ENCODE measurements at regions not wholly inside any gene's neighbourhood (a gene's known extent, or its start where the extent isn't known, plus 50 kb on each side); places are given as distances from the start of the nearest gene placed in this dataset.
"Not testable (repeated sequence)": the region's sequence is repeated elsewhere in the genome, so short reads cannot be mapped to it uniquely, and the experiment has no call there.

DNA sequence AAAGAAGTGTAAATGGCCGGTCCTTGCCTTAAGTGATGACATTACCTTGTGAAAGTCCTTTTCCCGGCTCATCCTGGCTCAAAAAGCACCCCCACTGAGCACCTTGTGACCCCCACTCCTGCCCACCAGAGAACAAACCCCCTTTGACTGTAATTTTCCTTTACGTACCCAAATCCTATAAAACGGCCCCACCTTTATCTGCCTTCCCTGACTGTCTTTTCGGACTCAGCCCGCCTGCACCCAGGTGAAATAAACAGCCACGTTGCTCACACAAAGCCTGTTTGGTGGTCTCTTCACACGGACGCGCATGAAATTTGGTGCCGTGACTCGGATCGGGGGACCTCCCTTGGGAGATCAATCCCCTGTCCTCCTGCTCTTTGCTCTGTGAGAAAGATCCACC lies 112.4 kb downstream of the NPY start:
- not testable (repeated sequence) for DNase-seq

DNA sequence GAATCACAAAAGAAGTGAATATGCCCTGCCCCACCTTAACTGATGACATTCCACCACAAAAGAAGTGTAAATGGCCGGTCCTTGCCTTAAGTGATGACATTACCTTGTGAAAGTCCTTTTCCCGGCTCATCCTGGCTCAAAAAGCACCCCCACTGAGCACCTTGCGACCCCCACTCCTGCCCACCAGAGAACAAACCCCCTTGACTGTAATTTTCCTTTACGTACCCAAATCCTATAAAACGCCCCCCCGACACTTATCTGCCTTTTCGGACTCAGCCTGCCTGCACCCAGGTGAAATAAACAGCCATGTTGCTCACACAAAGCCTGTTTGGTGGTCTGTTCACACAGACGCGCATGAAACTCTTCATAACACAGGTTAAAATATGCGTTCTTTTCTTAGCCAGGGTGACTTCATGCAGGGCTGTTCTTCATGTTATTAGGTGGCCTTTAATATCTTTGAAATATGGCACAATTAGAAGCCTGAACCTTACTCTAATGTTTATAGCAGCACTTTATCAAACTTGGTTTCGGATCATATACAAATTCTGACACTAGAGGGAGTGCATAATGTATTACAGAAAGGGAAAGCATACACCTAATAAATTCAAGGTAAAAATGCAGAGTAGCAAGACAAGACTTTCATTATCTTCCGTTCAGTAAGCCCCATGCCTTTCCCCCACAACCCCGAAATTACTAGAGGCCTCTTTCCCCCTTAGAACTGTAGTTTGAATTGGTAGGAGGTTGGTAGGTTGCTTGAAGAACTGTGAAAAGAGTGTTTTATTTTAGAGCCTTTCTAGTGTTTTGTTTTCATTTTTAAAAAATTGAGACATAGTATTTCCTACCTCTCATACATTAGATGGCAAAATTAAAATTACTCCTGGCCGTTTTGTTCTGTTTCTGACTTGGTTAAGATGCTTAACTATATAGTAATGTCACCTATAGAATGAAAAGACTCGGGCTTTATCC lies 117.9 kb downstream of the NPY start:
- DNase-seq: peak; percentile 41

DNA sequence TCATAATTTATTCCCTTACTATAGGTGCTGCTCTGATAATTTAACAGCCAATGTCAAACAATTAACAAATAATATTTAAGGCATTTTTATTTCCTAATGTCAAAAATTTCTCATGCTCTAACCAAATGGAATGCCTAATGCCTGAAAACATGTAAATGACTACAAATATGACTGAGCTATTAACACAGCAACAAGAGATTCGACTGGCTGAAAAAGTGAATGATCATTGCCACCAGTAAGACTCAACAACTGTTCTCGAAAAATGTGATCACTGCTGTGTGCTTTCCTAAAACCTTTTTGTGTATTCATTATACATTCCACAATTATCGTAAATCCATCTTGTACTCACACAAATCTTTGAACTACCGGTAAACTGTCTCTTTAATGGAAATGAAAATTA lies 118.7 kb downstream of the NPY start:
- no peak for DNase-seq

DNA sequence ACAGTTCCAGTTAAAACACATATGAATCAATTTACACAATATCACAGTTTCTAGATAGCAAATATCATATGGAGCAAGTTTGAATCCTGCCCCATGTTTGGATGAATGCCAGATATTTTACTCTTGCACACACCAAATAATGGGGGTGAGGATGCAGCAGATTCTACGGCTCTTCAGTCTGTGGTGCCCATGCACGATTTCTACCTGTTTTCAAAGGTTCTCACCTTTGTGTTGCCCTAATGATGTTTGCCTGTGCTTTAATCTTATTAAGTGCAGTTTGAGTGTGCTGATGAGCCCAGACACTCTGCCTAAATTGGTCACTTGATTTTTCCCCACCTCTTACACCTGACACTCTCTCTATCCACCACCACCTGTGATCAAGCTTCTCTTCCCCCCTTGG lies 119.6 kb downstream of the NPY start:
- DNase-seq: no peak

DNA sequence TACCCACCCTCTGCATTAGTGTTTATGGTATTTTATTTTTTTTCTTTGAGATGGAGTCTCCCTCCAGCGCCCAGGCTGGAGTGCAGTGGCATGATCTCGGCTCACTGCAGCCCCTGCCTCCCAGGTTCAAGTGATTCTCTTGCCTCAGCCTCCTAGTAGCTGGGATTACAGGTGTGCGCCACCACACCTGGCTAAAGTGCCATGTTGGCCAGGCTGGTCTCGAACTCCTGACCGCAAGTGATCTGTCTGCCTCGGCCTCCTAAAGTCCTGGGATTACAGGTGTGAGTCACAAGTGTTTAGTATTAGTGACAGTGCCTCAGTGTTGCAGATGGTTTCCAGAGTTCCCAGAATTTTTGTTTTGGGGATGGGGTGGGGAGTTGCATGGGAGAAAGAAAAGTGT lies 120.3 kb downstream of the NPY start:
- DNase-seq: no peak

DNA sequence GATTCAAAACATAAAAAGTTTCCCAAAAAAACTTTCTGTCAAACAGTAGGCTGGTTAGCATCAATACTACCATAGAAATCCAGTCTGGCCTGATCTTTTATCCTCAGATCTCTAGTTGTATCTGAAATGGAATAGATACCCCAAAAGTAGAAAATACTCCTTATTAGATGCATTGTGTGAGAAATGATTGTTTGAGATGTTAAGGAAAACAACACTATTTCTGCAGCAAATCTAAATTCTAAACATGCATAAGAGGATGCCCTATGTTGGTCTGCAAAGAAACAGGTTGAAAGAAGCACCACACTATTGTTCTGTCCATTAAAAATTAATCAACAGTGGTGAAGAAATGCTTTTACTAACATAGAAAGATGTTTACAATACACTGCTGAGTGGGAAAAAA lies 121.0 kb downstream of the NPY start:
- DNase-seq: no peak

DNA sequence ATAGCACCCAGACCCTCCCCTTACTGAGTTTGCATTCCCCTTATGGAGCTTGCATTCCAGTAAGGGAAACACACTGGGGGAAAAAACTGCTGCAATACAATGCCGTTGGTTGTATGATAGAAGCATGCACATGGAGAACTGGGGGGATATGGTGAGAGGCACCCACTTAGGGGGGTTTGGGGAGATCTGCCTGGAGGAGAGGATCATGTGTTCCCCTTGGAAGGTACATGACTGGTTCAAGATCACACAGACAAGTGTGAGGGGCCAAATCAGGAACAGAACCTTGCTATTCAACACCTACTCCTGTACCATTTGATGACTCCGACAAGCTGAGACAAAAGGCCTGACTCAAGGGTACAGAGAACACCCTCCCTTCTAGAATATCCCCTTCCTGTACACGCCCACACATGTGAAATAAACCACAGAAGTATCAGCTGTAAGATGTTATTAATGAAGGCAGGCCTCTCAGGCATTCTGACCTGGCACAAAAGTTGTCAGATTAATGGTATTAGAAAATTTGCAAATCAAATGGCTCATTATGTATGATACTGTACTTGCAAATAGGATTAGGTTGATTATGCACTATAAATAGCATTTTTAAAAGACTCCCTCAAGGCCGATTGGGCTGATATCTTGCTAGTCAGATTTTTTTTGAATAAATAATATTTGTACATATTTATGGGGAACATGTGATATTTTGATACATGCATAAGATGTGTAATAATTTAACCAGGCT lies 122.2 kb downstream of the NPY start:
- DNase-seq: no peak

DNA sequence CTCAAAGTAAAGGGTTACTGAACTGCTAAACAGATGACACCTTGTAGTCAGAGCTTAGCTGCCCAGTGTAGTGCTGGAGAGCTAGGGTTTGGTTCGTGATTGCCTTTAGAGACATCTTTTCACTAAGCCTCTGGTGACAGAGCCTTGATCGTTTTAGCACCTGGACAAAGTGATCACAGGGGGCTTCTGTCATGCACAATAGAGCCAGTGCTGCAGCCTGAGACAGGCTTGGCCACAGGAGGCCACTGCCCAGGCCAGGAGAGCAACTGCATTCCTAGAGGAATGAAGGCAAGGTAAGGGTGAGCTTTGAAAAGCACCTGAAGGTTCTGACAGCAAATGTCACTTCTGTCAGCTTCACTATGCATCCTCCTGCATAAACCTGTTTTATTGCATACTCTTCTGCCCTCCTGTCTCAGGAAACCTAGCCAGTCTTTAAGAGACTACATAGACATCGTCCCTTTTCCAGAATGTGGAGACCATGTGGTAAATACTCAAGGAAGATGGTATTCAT lies 122.9 kb downstream of the NPY start:
- no peak for DNase-seq

DNA sequence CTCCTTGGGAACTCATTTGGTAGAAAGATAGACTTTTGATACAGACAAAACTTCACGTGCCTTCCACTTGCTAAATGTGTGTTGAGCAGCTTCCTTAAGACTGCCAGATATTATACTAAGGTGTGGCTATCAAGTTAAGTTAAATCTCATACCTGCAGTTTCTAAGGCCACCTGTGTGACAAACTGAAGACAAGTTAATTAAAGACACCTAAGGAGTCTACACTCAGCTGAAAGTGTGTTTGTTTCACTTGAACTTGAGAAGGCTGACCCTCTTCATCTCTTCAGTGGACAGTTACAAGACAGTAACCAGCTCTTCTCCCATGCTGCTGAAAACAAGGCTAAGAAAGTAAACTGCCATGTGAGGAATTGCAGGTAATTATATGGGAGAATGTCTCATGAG lies 124.0 kb downstream of the NPY start:
- no peak for DNase-seq

DNA sequence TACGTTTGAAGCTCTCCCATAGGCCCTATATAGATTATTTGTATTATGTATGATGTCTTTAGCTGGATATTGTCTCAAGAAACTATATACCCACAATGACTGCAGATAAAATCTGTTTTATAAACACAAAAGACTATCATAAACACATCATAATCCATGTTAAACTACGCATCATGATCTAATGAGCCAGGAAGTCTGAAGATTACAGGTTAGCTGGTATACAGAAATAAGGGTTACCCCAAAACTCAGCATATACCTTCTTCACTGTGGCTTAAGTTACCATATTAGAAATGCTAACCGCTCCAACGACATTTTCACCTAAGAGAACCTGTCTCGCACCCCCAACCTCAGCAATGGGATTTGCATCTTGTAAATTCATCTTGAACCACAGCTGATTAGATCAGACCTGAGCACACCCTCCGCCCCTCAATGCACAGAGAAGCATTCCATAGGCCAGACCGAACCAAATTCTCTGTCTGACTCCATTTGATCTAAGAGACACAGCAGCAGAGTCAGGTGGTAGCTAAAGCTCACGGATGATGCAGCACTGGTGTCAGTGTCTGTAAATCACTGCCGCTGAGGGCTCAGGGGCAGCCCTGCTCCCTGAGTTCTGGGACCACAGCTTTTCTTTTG lies 124.9 kb downstream of the NPY start:
- DNase-seq: no peak

DNA sequence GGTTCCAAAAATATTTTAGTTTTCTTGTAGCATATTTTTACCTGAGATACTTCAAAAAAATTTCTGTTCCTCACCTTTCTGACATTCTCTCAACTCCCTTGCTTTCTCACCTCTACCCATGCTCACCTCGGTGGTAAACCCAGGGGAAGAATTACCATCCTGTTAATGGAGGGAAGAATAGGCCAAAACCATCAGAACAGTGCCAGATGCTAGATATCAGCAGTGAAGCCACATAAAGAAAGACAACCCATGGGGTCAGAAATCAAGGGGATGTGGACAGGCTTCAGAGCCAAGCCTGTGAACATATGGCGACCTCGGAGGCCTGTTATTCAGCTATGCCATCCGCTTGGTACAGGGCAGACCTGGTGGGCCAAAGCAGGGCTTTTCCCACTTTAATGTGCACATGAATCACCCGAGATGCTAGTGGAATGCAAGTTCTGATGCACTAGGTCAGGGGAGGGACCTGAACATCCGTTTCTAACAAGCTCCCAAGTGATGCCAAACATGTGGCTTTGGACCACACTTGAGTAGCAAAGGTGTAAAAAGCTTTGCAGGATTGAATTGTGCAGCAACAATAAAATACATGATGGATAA lies 125.5 kb downstream of the NPY start:
- no peak for DNase-seq

DNA sequence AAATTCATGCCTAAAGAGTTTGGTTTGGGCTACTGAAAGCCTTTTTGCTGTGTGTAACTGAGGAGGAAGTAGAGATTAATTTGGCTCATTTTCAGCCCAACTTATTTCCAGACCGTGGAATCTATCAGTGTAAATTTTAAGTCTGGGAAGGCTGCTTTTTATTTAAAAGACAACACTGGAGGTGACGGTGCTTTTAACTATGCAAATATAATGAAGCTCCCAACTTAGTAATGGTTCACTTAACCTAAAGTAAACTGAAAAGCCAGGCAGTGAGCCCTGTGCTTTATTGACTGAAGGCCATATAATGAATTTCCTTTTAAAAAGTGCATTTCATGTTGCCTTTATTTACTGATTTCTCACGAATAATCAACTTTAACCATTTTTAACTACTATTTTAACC lies 127.2 kb downstream of the NPY start:
- no peak for DNase-seq

DNA sequence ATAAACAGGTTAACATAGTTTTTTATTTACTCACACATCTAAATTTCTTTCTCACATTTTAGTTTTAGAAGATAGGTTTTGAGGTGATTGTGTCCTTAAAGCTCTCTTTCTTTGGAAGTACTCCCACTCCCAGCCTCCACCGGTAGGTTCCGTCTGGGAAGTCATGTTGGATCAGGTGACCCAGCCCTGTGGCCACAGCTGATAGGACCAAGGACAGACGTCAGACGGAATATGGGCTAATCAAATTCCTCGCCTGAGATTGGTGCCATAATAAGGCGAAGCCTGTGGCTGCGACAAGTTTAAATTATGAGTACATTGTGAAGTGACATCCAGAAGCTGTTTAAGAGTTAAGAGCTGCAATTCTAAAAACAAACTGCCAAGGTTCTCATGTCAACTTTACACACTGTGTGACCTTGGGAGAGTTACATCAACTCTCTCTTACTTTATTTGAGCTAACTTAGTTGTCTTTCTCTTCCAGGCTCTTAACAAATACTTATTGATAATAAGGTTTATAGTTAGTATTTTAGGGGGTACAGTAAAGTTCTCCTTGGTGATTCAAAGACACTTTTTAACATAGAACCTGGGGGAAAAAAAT lies 133.6 kb downstream of the NPY start:
- no peak for DNase-seq

DNA sequence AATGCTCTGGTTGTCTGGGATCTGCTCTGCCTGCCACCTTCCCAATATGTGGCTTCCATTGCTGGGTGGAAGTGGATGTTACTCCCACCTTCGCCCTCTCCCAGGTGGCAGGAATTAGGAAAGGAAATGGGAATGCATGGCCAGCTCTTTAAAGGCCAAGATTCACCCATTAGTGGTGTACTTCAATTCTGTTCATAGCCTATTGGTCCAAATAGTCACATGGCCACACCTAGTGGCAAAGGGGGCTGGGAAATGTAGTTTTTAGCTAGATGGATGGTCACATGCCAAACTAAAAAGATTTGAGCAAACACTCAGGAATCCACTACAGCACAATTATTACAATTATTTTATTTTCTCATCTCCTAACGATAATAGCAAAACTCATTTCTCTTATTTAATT lies 135.1 kb downstream of the NPY start:
- no peak for DNase-seq

DNA sequence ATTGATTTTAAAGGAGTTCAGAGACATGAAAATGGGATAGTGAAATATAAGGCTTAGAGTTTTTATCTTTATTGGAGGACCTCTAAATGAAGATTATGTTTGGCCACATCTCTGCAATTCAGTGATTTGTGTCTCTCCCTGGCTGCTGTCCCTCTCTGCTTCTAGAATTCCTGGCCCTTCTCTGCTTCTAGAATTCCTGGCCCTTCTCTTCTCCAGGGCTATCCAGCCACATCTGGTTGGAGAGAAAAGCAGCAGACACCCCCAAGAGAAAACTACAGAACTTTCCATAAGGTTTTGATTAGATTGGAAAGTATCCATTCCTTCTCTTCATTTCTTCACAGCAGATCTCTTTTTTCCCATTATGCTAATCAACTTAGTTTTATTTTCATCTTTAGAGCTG lies 135.5 kb downstream of the NPY start:
- DNase-seq: no peak

DNA sequence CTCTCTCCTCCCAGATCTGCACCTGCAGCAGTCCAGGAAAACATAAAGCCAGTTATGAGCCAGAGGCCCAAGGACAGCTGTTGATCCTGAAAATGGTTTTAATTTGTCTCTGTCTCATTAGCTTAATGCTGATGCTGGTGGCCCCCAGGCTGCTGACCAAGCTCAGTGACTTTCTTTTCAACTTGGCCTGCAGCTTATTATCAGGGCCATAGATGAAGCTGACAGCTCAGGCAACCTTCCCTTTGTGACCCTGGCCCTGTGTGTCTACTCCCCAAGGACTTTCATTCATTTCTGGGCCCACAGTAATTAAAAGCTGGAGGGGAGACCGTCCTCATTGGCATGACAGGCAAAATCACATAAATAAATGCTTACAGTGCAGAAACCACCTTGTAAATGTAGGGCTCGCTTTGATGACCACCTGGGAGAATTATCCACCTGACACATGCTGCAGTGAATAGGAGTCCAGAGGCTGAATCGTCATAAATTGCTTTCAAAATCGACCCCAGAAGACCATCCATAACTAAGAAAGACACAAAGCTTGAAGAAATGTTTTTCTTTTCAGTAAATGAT lies 138.5 kb downstream of the NPY start:
- DNase-seq: no peak

DNA sequence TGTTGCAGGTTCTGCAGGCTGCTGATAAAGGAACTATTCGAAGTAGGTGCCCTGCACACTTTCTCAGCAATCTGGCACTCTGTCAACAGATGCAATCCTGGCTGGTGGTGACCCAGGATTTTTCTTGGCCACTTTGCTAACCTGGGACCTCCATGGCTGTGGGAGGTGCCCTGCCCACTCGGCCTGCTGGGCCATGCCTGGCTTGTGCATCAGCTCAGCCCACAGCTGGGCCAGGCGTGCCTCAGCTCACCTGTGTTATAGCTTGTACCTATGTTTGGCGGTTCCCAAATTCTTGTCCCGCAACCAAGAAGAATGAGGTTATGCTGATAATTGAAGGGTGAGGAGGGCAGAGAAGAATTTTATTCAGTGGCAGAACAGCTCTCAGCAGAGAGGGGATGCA lies 141.7 kb downstream of the NPY start:
- DNase-seq: no peak

DNA sequence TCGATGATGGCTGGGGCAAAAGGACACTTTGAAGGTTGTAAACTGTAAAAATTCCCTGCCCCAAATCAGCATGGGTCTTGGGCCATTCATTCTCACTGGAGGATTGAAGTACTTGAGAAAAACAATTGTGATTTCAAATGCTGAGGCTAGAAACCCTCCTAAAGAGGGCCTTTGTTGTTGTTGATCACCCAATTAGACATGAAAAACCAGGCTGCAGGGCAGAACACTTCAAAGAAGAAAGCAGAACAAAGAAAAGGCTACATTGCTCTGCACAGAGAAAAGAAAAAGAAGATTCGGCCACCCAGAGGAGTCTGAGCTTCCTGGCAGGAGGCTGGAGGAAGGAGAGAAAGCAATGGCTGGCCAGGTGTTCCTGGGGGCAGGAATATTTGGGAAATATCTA lies 143.1 kb downstream of the NPY start:
- no peak for DNase-seq

DNA sequence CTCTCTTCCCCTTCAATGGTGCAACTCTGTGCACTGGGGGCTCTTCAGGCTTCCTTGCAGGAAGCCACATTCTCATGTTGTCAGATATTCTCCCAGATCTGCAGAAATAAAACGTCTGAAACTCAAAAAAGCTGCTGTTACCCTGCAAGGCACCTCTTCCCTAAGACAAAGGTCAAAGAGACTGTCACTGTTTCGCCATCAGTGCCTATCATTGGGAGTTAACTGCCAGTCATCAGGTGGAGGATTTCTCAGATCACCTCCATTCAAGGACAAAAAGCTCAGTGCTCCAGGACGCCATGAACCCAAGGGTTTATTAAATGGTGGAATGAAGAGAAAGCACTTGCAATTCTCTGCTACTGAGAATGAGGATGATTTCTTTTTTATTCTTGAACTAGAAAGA lies 144.6 kb upstream of the PALS2 start:
- no peak for DNase-seq

DNA sequence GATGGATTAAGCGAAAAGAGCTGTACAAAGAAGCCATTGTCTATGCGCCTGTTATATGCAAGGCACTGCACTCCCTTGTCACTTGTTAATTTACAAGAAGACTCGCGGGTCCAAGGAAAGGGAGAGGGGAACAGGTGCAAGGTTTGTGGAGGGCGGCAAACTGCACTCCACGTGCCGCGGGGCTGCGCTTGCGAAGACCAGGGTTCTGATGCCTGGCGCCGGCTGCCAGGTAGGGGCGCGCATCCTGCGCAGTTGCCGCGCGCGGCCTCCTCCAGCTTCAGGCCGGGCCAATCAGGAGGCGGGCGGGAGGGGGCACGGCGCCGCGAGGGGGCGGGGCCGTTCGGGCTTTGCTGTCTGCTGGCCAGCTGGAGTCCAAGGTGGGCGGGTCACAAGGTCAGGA lies 140.6 kb upstream of the PALS2 start:
- DNase-seq: no peak

DNA sequence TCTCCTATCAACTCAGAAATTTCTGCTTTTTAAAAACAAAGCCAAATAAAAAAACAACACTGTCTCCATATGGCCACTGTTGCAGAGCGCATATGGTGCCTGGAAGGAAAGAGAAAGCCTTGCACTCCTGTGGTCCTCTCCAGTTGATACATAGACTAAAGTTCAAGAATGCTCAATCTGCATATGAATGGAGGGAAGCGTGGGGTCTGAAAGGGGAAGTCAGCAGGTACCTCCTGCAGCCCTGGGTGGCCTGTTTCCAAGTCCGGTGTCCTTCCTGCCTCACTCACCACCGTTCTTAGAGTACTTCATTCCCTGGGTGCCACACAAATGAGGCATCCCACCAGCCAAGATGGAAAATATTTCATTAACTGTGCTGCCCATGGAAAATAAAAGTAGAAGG lies 138.3 kb upstream of the PALS2 start:
- no peak for DNase-seq

DNA sequence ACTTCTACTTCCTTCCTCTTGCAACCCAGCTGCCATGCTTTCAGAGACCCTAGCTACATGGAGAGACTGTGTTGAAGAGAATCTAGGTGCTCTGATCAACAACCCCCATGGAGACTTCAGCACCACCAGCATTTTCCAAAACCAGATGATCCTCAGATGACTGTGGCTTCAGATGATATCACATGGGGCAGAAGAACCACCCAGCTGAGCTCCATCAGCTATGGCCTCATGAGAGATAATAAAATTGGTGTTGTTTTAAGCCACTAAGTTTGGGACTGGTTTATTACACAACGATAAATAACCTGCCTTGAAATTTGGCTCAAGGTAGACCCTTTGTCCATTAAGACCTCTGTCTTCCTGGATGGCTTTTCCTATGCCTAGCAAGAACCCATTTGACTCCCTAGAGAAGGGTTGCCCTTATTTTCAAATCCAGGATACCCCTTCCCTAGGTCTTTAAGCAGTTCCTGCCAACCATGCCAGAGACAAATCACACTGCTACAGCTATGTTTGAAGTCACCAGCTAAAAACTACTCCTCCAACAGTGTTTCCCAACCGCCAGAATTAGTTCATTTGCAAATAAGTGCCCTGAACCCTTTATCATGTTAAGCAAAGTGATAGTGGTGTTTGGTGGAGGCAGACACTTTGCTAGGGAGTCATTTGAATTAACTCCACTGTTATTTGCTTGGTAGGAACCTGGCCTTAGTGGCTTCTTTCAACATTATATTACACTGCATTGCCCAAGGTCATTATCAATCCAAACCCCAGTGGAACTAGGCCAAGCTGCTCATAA lies 136.9 kb upstream of the PALS2 start:
- DNase-seq: no peak

Data from DMS153 (cell line).